IMR-90 (cell line): ENCODE measurements at regions not wholly inside any gene's neighbourhood (a gene's known extent, or its start where the extent isn't known, plus 50 kb on each side); places are given as distances from the start of the nearest gene placed in this dataset.

Source experiments
- ATAC-seq: fragments of 200-7000 bp; cut with Tn5 transposase; 2 replicates; pipeline ENCODE4 v1.9.1; 2020; ENCODE audit warnings: low read depth, mild to moderate bottlenecking, moderate library complexity
- BruUV-seq: library from RNA; stranded (reverse); fragments of 400-500 nt; replicated peaks from 2 replicates; lab custom pipeline; 2021; lab: Mats Ljungman, UMichigan
- CTCF ChIA-PET: fragments of 300-600 bp; formaldehyde crosslinking; extraction: SDS; loops from one replicate; lab custom pipeline; 2021; ENCODE audit warnings: antibody characterized with exemption; lab: Yijun Ruan, JAX
- POLR2A ChIA-PET: fragments of 300-600 bp; sonication (Branson Sonifier 250); formaldehyde crosslinking; loops from one replicate; lab custom pipeline; 2022; ENCODE audit warnings: antibody characterized with exemption; ENCODE audit not compliant: unreplicated experiment; lab: Charles Lee
- DNase-seq: peaks from one replicate; pipeline ENCODE4 v3.0.0; 2013
- H2AFZ ChIP-seq: replicated peaks from 2 replicates; pipeline ENCODE3; 2013; ENCODE audit warnings: low read length, mild to moderate bottlenecking; ENCODE audit not compliant: poor library complexity
- H2AK5ac ChIP-seq: 2 replicates; pipeline ENCODE4 v1.6.1; 2013; ENCODE audit warnings: low read depth, low read length, inconsistent platforms
- H2AK9ac ChIP-seq: replicated peaks from 2 replicates; pipeline ENCODE3; 2013; ENCODE audit warnings: mild to moderate bottlenecking, low read depth, low read length, moderate library complexity; ENCODE audit not compliant: poor library complexity
- H2BK120ac ChIP-seq: 2 replicates; pipeline ENCODE4 v1.6.1; 2013; ENCODE audit warnings: low read depth, low read length, inconsistent platforms
- H2BK15ac ChIP-seq: 3 replicates; pipeline ENCODE4 v1.6.1; 2013; ENCODE audit warnings: low read depth, low read length, inconsistent platforms
- H2BK20ac ChIP-seq: 2 replicates; pipeline ENCODE4 v1.6.1; 2013; ENCODE audit warnings: low read depth, mild to moderate bottlenecking, inconsistent platforms, low read length, moderate library complexity
- H2BK5ac ChIP-seq: 2 replicates; pipeline ENCODE4 v1.6.1; 2013; ENCODE audit warnings: mild to moderate bottlenecking, low read depth, low read length, inconsistent platforms; ENCODE audit not compliant: poor library complexity, severe bottlenecking
- H3K14ac ChIP-seq: replicated peaks from 2 replicates; pipeline ENCODE4 v1.6.1; 2013; ENCODE audit warnings: low read depth, low read length, inconsistent platforms
- H3K18ac ChIP-seq: 2 replicates; pipeline ENCODE4 v1.6.1; 2013; ENCODE audit warnings: low read depth, low read length, control low read depth
- H3K23ac ChIP-seq: 2 replicates; pipeline ENCODE4 v1.6.1; 2013; ENCODE audit warnings: low read depth, low read length, inconsistent platforms
- H3K27ac ChIP-seq: 2 replicates; pipeline ENCODE4 v1.5.1; 2013; ENCODE audit warnings: mild to moderate bottlenecking, control low read depth, low read length; ENCODE audit not compliant: insufficient read depth
- H3K27me3 ChIP-seq: 2 replicates; pipeline ENCODE4 v1.6.1; 2013; ENCODE audit warnings: low read length; ENCODE audit not compliant: control insufficient read depth, insufficient read depth
- H3K36me3 ChIP-seq: 2 replicates; pipeline ENCODE4 v1.6.1; 2013; ENCODE audit warnings: low read length, mixed read lengths; ENCODE audit not compliant: control insufficient read depth, insufficient read depth
- H3K4ac ChIP-seq: 2 replicates; pipeline ENCODE4 v1.6.1; 2013; ENCODE audit warnings: low read depth, low read length, inconsistent platforms
- H3K4me1 ChIP-seq: 2 replicates; pipeline ENCODE4 v1.6.1; 2013; ENCODE audit warnings: low read length, mixed read lengths; ENCODE audit not compliant: control insufficient read depth, insufficient read depth
- H3K4me2 ChIP-seq: 2 replicates; pipeline ENCODE4 v1.6.1; 2013; ENCODE audit warnings: low read depth, mild to moderate bottlenecking, control low read depth, low read length, moderate library complexity
- H3K4me3 ChIP-seq: 2 replicates; pipeline ENCODE4 v1.5.1; 2013; ENCODE audit warnings: low read depth, mild to moderate bottlenecking, control low read depth, low read length, moderate library complexity; ENCODE audit not compliant: insufficient read depth
- H3K56ac ChIP-seq: 2 replicates; pipeline ENCODE4 v1.6.1; 2013; ENCODE audit warnings: low read length, inconsistent platforms; ENCODE audit not compliant: insufficient read depth; ENCODE audit errors: extremely low read depth
- H3K79me1 ChIP-seq, 2 experiments: 2 replicates each; pipeline ENCODE4 v1.6.1; 2013; ENCODE audit warnings: low read length in 2 of 2, inconsistent platforms in 1 of 2, low read depth in 1 of 2
- H3K9ac ChIP-seq: 2 replicates; pipeline ENCODE4 v1.6.1; 2013; ENCODE audit warnings: low read depth, low read length, control low read depth
- H3K9me1 ChIP-seq: 2 replicates; pipeline ENCODE4 v1.6.1; 2013; ENCODE audit warnings: low read length, inconsistent platforms; ENCODE audit not compliant: insufficient read depth
- H3K9me3 ChIP-seq: 2 replicates; pipeline ENCODE4 v1.6.1; 2013; ENCODE audit warnings: low read length; ENCODE audit not compliant: control insufficient read depth, insufficient read depth
- H4K20me1 ChIP-seq: 2 replicates; pipeline ENCODE4 v1.6.1; 2013; ENCODE audit warnings: low read length, inconsistent platforms; ENCODE audit not compliant: insufficient read depth
- H4K5ac ChIP-seq: 2 replicates; pipeline ENCODE4 v1.6.1; 2013; ENCODE audit warnings: mild to moderate bottlenecking, low read depth, low read length, control low read depth
- H4K8ac ChIP-seq, 2 experiments: 2 replicates each; pipeline ENCODE4 v1.6.1; 2013; ENCODE audit warnings: low read depth in 2 of 2, low read length in 2 of 2, control low read depth in 1 of 2, inconsistent platforms in 1 of 2
- H4K91ac ChIP-seq: 2 replicates; pipeline ENCODE4 v1.6.1; 2013; ENCODE audit warnings: low read depth, low read length, inconsistent platforms; ENCODE audit not compliant: insufficient read depth
- BHLHE40 ChIP-seq: fragments of 150-350 bp; IDR thresholded peaks from 2 replicates; pipeline ENCODE4 v1.6.1; 2016; ENCODE audit warnings: mild to moderate bottlenecking, low read depth, low read length
- MAZ ChIP-seq: IDR thresholded peaks from 2 replicates; pipeline ENCODE4 v1.6.1; 2012; ENCODE audit warnings: low read depth, mild to moderate bottlenecking, low read length, improper control_type of control experiment, moderate library complexity, borderline replicate concordance
- MXI1 ChIP-seq: IDR thresholded peaks from 2 replicates; pipeline ENCODE4 v1.6.1; 2012; ENCODE audit warnings: low read depth, mild to moderate bottlenecking, low read length, moderate library complexity, borderline replicate concordance
- POLR2A ChIP-seq: IDR thresholded peaks from 2 replicates; pipeline ENCODE4 v1.6.1; 2012; ENCODE audit warnings: mild to moderate bottlenecking, low read depth, low read length
- RCOR1 ChIP-seq: IDR thresholded peaks from 2 replicates; pipeline ENCODE4 v1.6.1; 2012; ENCODE audit warnings: mild to moderate bottlenecking, low read length, improper control_type of control experiment; ENCODE audit not compliant: insufficient replicate concordance
- RFX5 ChIP-seq: IDR thresholded peaks from 2 replicates; pipeline ENCODE4 v1.8.0; 2012; ENCODE audit warnings: low read depth, mild to moderate bottlenecking, low read length, moderate library complexity
- WGBS, 2 experiments: methylation state at CpG; one replicate each; pipeline versions ENCODE4 v1.1.5 to v1.1.7; 2013; ENCODE audit warnings: missing lambda C conversion rate in 2 of 2; ENCODE audit not compliant: insufficient read length in 1 of 2; ENCODE audit errors: extremely low coverage in 2 of 2; 5-methylcytosine and 5-hydroxymethylcytosine counted together
- dilution Hi-C: fragments of 300-500 bp; cut with HindIII; formaldehyde crosslinking; loops from one replicate; pipeline ENCODE4 v1.14.3; 2018; ENCODE audit warnings: low sequenced_read_pairs; ENCODE audit not compliant: unreplicated experiment
- in situ Hi-C: fragments of 300-500 bp; cut with MboI; formaldehyde crosslinking; loops from 3 replicates; pipeline ENCODE4 v1.14.3; 2019; ENCODE audit warnings: low sequenced_read_pairs, inconsistent platforms, mixed read lengths
- intact Hi-C: fragments of 100-400 bp; cut with micrococcal nuclease; formaldehyde crosslinking; loops from 2 replicates; pipeline ENCODE4 v1.10.0; 2022
- TF ChIP-seq, protein P1 (sequence below): fragments of 150-350 bp; IDR thresholded peaks from 2 replicates; pipeline ENCODE4 v1.6.1; 2016; ENCODE audit warnings: low read depth, mild to moderate bottlenecking, low read length, moderate library complexity, borderline replicate concordance

DNA sequence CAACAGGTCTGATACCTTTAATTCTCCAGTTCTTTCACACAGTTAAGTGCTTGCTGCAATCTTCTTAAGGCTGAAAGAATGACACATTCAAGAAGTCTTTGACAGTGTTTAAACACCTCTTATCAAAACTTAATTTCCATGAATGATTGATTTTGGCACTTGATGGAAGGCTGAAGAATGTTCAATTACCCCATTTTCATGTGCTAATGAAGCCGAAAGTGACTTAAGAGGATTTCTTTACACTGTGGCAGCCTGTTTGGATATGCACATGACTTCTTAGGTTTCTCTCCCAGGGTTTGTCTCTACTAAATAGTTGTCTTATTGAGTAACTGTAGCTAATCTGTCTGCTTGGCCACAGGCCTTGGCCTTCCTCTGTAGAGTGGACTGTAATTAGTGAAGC is 81.1 kb upstream of the PRDM1 start:
- peak; percentile 58 for ATAC-seq
- POLR2A ChIA-PET = no interaction called here

More for the DNA sequence above, 81.1 kb upstream of the PRDM1 start:
- H3K9me3 ChIP-seq = no peaks in the 10 kb centered on the region
- no peak overlapping the region; the same call in 2 of the 3 replicates for H2BK15ac ChIP-seq
- no peak overlapping the region for H2AK9ac ChIP-seq
- H3K79me1 ChIP-seq = peaks cover 0 to 9% of the 10 kb centered on the region in 2 experiments; a peak in 1 of 4 replicates
- peak overlapping the region; percentile 50; the same call in 1 of the 2 replicates for H2BK120ac ChIP-seq
- H3K4me1 ChIP-seq = peaks cover 7% of the 10 kb centered on the region
- no peak overlapping the region; the same call in 1 of the 2 replicates for H4K5ac ChIP-seq
- H3K14ac ChIP-seq = 0 out of 2 replicates have a peak overlapping the region, but pooled peaks have one; percentile 8
- no peak overlapping the region; the same call in 1 of the 2 replicates for H3K23ac ChIP-seq
- peak overlapping the region; percentile 55; the same call in 1 of the 2 replicates for H3K18ac ChIP-seq
- no peak overlapping the region for H4K91ac ChIP-seq
- DNase-seq = peak; percentile 59
- BruUV-seq = no TSS peak
- no peak overlapping the region for H2AFZ ChIP-seq
- no peak overlapping the region for H3K4ac ChIP-seq
- peaks cover 11% of the 10 kb centered on the region; the same call in 1 of the 2 replicates for H3K9me1 ChIP-seq
- in situ Hi-C loops (no loop called here), intact Hi-C loops (no loop called here), dilution Hi-C loops (no loop called here)
- H4K20me1 ChIP-seq = no peaks in the 10 kb centered on the region
- peak overlapping the region in 1 of 2 experiments; percentile 62; a peak in 1 of 4 replicates for H4K8ac ChIP-seq
- H3K9ac ChIP-seq = no peak overlapping the region
- H2AK5ac ChIP-seq = no peak overlapping the region
- H3K27ac ChIP-seq = no peak overlapping the region
- H3K4me2 ChIP-seq = peak overlapping the region; percentile 25
- H2BK5ac ChIP-seq = peak overlapping the region; percentile 17
- H3K56ac ChIP-seq = no peak overlapping the region
- CTCF ChIA-PET = interaction anchor here (0.6 kb wide), 2 partner anchors 79 to 172 kb away, joined by 3 to 4 read pairs; no protein-coding TSS in a partner anchor
- no peak overlapping the region for H2BK20ac ChIP-seq
- H3K4me3 ChIP-seq = no peak overlapping the region
- TF ChIP-seq RCOR1 (no peak), MAZ (no peak), POLR2A (no peak), MXI1 (no peak), RFX5 (no peak), BHLHE40 (0 out of 2 replicates have a peak, but pooled peaks have one; percentile 35)
- TF ChIP-seq, protein P1, sequence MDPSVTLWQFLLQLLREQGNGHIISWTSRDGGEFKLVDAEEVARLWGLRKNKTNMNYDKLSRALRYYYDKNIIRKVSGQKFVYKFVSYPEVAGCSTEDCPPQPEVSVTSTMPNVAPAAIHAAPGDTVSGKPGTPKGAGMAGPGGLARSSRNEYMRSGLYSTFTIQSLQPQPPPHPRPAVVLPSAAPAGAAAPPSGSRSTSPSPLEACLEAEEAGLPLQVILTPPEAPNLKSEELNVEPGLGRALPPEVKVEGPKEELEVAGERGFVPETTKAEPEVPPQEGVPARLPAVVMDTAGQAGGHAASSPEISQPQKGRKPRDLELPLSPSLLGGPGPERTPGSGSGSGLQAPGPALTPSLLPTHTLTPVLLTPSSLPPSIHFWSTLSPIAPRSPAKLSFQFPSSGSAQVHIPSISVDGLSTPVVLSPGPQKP = no peak
- H3K27me3 ChIP-seq = no peaks in the 10 kb centered on the region
- no CpG with 5 or more reads among the region's 1 CpG for WGBS, 2 experiments
- H3K36me3 ChIP-seq = no peaks in the 10 kb centered on the region
